Fibroblast of lung (primary cell): ENCODE measurements at regions not wholly inside any gene's neighbourhood (a gene's known extent, or its start where the extent isn't known, plus 50 kb on each side); places are given as distances from the start of the nearest gene placed in this dataset.
A peak's percentile ranks its signal among the peaks of the same experiment; 100 is the strongest.

Experiments
- DNase-seq, 2 donors: peaks; one replicate each; pipeline versions ENCODE4 v3.0.0 to v3.0.0-alpha.2; 2010; ENCODE audit warnings: low read depth in 2 of 2
- H2AFZ ChIP-seq: 2 replicates; pipeline ENCODE4 v1.5.1; 2012; ENCODE audit warnings: low read length, control low read depth, inconsistent platforms
- H3K27ac ChIP-seq: 2 replicates; pipeline ENCODE4 v1.5.1; 2011; ENCODE audit warnings: low read length, control low read depth; ENCODE audit not compliant: insufficient read depth
- H3K27me3 ChIP-seq: 2 replicates; pipeline ENCODE4 v1.5.1; 2011; ENCODE audit warnings: mild to moderate bottlenecking, low read length; ENCODE audit not compliant: control insufficient read depth, insufficient read depth
- H3K36me3 ChIP-seq: 2 replicates; pipeline ENCODE4 v1.5.1; 2011; ENCODE audit warnings: low read length; ENCODE audit not compliant: control insufficient read depth, insufficient read depth
- H3K4me1 ChIP-seq: 2 replicates; pipeline ENCODE4 v1.5.1; 2011; ENCODE audit warnings: low read length; ENCODE audit not compliant: control insufficient read depth, insufficient read depth; ENCODE audit errors: extremely low read depth
- H3K4me2 ChIP-seq: 2 replicates; pipeline ENCODE4 v1.5.1; 2011; ENCODE audit warnings: low read length, control low read depth; ENCODE audit not compliant: insufficient read depth; ENCODE audit errors: extremely low read depth
- H3K4me3 ChIP-seq, 4 experiments: fragments of 200-600 bp in 1 of 4; sonication (generic) in 1 of 4; replicated peaks in 1 of 4; 2 replicates each; pipeline ENCODE4 v1.5.1; 2011 to 2016; ENCODE audit warnings: low read length in 4 of 4, low read depth in 3 of 4, mild to moderate bottlenecking in 3 of 4, control low read depth in 2 of 4, inconsistent platforms in 1 of 4, mixed read lengths in 1 of 4; ENCODE audit not compliant: insufficient read depth in 1 of 4; ENCODE audit errors: control extremely low read depth in 1 of 4
- H3K79me2 ChIP-seq: 2 replicates; pipeline ENCODE4 v1.5.1; 2012; ENCODE audit warnings: mild to moderate bottlenecking, low read length, inconsistent platforms; ENCODE audit not compliant: control insufficient read depth, insufficient read depth
- H3K9ac ChIP-seq: 2 replicates; pipeline ENCODE4 v1.5.1; 2011; ENCODE audit warnings: mild to moderate bottlenecking, low read length, control low read depth; ENCODE audit not compliant: insufficient read depth
- H3K9me3 ChIP-seq: 2 replicates; pipeline ENCODE4 v1.5.1; 2012; ENCODE audit warnings: low read depth, low read length; ENCODE audit not compliant: control insufficient read depth, insufficient read depth
- H4K20me1 ChIP-seq: 2 replicates; pipeline ENCODE4 v1.5.1; 2011; ENCODE audit warnings: low read length; ENCODE audit not compliant: control insufficient read depth, insufficient read depth; ENCODE audit errors: extremely low read depth
- CTCF ChIP-seq, 2 donors: IDR thresholded peaks in 1 of 2; conservative IDR thresholded peaks in 1 of 2; 1 replicate in 1 of 2; 2 replicates in 1 of 2; pipeline ENCODE4 v1.5.1; 2011 to 2012; ENCODE audit warnings: low read length in 2 of 2, control low read depth in 1 of 2, inconsistent platforms in 1 of 2, low read depth in 1 of 2, mild to moderate bottlenecking in 1 of 2
- EZH2 ChIP-seq: IDR thresholded peaks from 2 replicates; pipeline ENCODE4 v1.5.1; 2012; ENCODE audit warnings: low read length, control low read depth, mild to moderate bottlenecking; ENCODE audit errors: missing control alignments

GRCh38 chr18:37778417-37779165 is 213.0 kb upstream of the CELF4 start:
- TF ChIP-seq CTCF (conservative IDR thresholded peaks at IDR 0.05 in 1 of 2, IDR thresholded peaks at IDR 0.05 in 1 of 2; ENCODE audit: low read depth in 1 of 2, low read length in 2 of 2): peak; percentile 15 to 78
- TF ChIP-seq EZH2: no peak
- peak in 1 of 2 donors; percentile 46 for DNase-seq

GRCh38 chr18:37769826-37770225 is 204.2 kb upstream of the CELF4 start:
- TF ChIP-seq CTCF (conservative IDR thresholded peaks at IDR 0.05 in 1 of 2, IDR thresholded peaks at IDR 0.05 in 1 of 2; ENCODE audit: low read depth in 1 of 2, low read length in 2 of 2) (no peak), EZH2 (no peak)
- H3K27me3 ChIP-seq: no peaks in the 10 kb centered on the region
- no peak overlapping the region for H3K4me2 ChIP-seq
- H3K79me2 ChIP-seq: no peaks in the 10 kb centered on the region
- H4K20me1 ChIP-seq: no peaks in the 10 kb centered on the region
- no peak overlapping the region for H3K27ac ChIP-seq
- H2AFZ ChIP-seq: no peak overlapping the region
- no peaks in the 10 kb centered on the region for H3K36me3 ChIP-seq
- DNase-seq: no peak
- H3K4me3 ChIP-seq: no peak overlapping the region
- no peaks in the 10 kb centered on the region for H3K9me3 ChIP-seq
- no peaks in the 10 kb centered on the region for H3K4me1 ChIP-seq
- H3K9ac ChIP-seq: no peak overlapping the region

More at GRCh38 chr18:37778417-37779165, 213.0 kb upstream of the CELF4 start:
- Histone ChIP-seq H3K9ac (no peak overlapping the region), H3K9me3 (no peaks in the 10 kb centered on the region), H3K4me3 (no peak overlapping the region), H3K36me3 (no peaks in the 10 kb centered on the region), H3K27ac (no peak overlapping the region), H3K4me2 (no peak overlapping the region), H2AFZ (no peak overlapping the region), H3K79me2 (no peaks in the 10 kb centered on the region), H3K4me1 (no peaks in the 10 kb centered on the region), H3K27me3 (no peaks in the 10 kb centered on the region), H4K20me1 (no peaks in the 10 kb centered on the region)

- DNase-seq: no peak
- Histone ChIP-seq H3K9me3 (no peaks in the 10 kb centered on the region), H2AFZ (no peak overlapping the region), H3K36me3 (no peaks in the 10 kb centered on the region), H3K27ac (no peak overlapping the region), H3K79me2 (no peaks in the 10 kb centered on the region), H3K27me3 (no peaks in the 10 kb centered on the region), H3K4me1 (no peaks in the 10 kb centered on the region), H3K9ac (no peak overlapping the region), H3K4me3 (no peak overlapping the region), H4K20me1 (no peaks in the 10 kb centered on the region), H3K4me2 (no peak overlapping the region)
- no peak for TF ChIP-seq EZH2
- no peak for TF ChIP-seq CTCF (conservative IDR thresholded peaks at IDR 0.05 in 1 of 2, IDR thresholded peaks at IDR 0.05 in 1 of 2; ENCODE audit: low read depth in 1 of 2, low read length in 2 of 2)
Measured at GRCh38 chr18:37764541-37765288, 199.1 kb upstream of the CELF4 start.
